ENCODE measurements at regions not wholly inside any gene's neighbourhood (a gene's known extent, or its start where the extent isn't known, plus 50 kb on each side); places are given as distances from the start of the nearest gene placed in this dataset.

GRCh38 chr20:19070026-19070425, 142.4 kb upstream of the SLC24A3 start:
- TF ChIP-seq, protein P1, sequence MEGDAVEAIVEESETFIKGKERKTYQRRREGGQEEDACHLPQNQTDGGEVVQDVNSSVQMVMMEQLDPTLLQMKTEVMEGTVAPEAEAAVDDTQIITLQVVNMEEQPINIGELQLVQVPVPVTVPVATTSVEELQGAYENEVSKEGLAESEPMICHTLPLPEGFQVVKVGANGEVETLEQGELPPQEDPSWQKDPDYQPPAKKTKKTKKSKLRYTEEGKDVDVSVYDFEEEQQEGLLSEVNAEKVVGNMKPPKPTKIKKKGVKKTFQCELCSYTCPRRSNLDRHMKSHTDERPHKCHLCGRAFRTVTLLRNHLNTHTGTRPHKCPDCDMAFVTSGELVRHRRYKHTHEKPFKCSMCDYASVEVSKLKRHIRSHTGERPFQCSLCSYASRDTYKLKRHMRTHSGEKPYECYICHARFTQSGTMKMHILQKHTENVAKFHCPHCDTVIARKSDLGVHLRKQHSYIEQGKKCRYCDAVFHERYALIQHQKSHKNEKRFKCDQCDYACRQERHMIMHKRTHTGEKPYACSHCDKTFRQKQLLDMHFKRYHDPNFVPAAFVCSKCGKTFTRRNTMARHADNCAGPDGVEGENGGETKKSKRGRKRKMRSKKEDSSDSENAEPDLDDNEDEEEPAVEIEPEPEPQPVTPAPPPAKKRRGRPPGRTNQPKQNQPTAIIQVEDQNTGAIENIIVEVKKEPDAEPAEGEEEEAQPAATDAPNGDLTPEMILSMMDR (IDR thresholded peaks at IDR 0.05), result no peak
- no peak for TF ChIP-seq POLR2A (IDR thresholded peaks at IDR 0.05)

Measured in lower leg skin (tissue), 3 donors.